ENCODE measurements at regions not wholly inside any gene's neighbourhood (a gene's known extent, or its start where the extent isn't known, plus 50 kb on each side); places are given as distances from the start of the nearest gene placed in this dataset.
"Not testable (repeated sequence)": the region's sequence is repeated elsewhere in the genome, so short reads cannot be mapped to it uniquely, and the experiment has no call there.

DNA sequence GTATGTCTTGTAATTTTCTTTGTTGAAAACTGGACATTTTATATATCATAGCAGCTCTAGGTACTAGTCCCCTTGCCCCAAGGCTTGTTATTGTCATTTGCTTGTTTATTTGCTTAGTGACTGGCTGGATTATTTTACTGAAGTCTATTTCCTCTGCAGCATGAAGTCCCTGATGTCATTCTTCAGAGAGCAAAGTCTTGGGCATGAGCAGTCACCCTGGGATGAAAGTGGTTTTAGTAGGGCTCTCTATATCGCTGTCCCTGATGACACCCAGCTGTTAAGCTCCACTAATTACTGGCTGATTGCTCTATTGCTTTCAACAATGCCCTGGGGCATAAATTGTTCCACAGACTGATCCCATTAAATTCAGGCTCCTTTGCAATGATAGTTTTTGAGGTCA is 113.5 kb upstream of the USP9X start:
- no peak overlapping the region for H3K27ac ChIP-seq (ENCODE audit: low read depth in 2 of 2, low read length in 1 of 2)
- 58 to 63% methylated on average over 1 of the region's 1 CpG for WGBS, 2 donors
- no peak overlapping the region for H3K4me3 ChIP-seq (ENCODE audit: low read depth in 1 of 2, low read length in 2 of 2)
- no peaks in the 10 kb centered on the region for H3K36me3 ChIP-seq (ENCODE audit: control insufficient read depth in 2 of 2, insufficient read depth in 2 of 2, low read length in 1 of 2)
- no peaks in the 10 kb centered on the region for H3K27me3 ChIP-seq (ENCODE audit: control insufficient read depth in 1 of 2, insufficient read depth in 2 of 2, low read length in 2 of 2)
- no peaks in the 10 kb centered on the region for H3K4me1 ChIP-seq (ENCODE audit: control insufficient read depth in 2 of 2, insufficient read depth in 2 of 2, low read length in 1 of 2)
- no peaks in the 10 kb centered on the region for H3K9me3 ChIP-seq (ENCODE audit: control insufficient read depth in 2 of 2, insufficient read depth in 1 of 2, low read depth in 1 of 2, low read length in 1 of 2)

DNA sequence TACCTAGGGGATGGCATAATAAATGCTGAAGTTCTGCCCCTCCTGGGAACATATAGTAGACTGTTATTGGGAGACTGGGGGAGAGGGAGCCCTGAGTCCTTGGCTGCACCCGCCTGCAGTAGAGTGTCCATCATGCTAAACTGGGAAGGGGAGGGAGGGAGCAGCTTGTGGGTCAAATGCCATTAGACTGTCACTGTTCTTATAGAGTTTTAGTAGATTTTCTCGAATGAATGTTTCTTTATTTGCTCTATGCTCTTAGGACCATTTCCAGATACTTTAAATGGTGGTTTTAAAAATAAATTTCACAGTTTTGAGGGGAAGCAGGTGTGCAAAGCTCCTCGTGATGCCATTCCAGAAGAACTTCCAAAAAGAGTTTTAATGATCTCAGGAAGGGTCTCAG is 111.6 kb upstream of the USP9X start:
- Histone ChIP-seq H3K4me1 (ENCODE audit: control insufficient read depth in 2 of 2, insufficient read depth in 2 of 2, low read length in 1 of 2) (no peaks in the 10 kb centered on the region), H3K27ac (ENCODE audit: low read depth in 2 of 2, low read length in 1 of 2) (no peak overlapping the region), H3K9me3 (ENCODE audit: control insufficient read depth in 2 of 2, insufficient read depth in 1 of 2, low read depth in 1 of 2, low read length in 1 of 2) (peaks cover 0 to 2% of the 10 kb centered on the region in 2 donors), H3K27me3 (ENCODE audit: control insufficient read depth in 1 of 2, insufficient read depth in 2 of 2, low read length in 2 of 2) (no peaks in the 10 kb centered on the region), H3K4me3 (ENCODE audit: low read depth in 1 of 2, low read length in 2 of 2) (no peak overlapping the region), H3K36me3 (ENCODE audit: control insufficient read depth in 2 of 2, insufficient read depth in 2 of 2, low read length in 1 of 2) (no peaks in the 10 kb centered on the region)
- 66 to 68% methylated on average over 3 of the region's 3 CpGs for WGBS, 2 donors

DNA sequence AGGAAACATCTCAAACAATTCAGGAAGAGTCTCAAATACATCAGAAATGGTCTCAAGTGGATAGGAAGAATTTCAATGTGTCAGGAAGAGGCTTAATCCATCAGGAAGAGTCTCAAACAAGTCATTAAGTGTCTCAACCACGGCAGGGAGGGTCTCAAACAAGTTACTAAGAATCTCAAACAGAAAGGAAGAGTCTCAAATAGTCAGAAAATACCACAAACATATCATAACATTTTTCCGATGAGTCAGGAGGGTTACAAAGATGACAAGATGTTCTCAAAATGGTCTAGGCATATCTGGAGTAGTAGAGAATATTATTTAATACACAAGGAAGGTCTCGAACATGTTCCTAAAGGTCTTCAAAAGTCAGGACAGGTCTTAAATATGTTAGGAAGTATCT is 109.3 kb upstream of the USP9X start:
- H3K27ac ChIP-seq (ENCODE audit: low read depth in 2 of 2, low read length in 1 of 2): no peak overlapping the region
- H3K36me3 ChIP-seq (ENCODE audit: control insufficient read depth in 2 of 2, insufficient read depth in 2 of 2, low read length in 1 of 2): no peaks in the 10 kb centered on the region
- H3K9me3 ChIP-seq (ENCODE audit: control insufficient read depth in 2 of 2, insufficient read depth in 1 of 2, low read depth in 1 of 2, low read length in 1 of 2): peaks cover 0 to 2% of the 10 kb centered on the region in 2 donors
- H3K27me3 ChIP-seq (ENCODE audit: control insufficient read depth in 1 of 2, insufficient read depth in 2 of 2, low read length in 2 of 2): no peaks in the 10 kb centered on the region
- H3K4me1 ChIP-seq (ENCODE audit: control insufficient read depth in 2 of 2, insufficient read depth in 2 of 2, low read length in 1 of 2): no peaks in the 10 kb centered on the region
- no peak overlapping the region for H3K4me3 ChIP-seq (ENCODE audit: low read depth in 1 of 2, low read length in 2 of 2)
- 85 to 86% methylated on average over 3 of the region's 3 CpGs for WGBS, 2 donors

DNA sequence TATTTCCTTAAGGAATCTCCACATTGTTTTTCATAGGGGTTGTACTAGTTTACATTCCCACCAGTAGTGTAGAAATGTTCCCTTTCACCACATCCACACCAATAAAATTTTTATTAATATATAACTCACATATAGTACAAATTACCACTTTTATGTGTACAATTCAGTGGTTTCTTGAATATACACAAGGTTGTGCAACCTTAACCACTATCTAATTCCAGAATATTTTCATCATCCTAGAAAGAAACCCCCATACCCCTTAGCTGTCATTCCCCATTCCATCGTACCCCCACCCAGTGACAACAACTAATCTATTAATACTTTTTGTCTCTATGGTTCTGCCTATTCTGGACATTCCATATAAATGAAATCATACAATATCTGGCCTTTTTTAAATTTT is 108.3 kb upstream of the USP9X start:
- Histone ChIP-seq H3K9me3 (ENCODE audit: control insufficient read depth in 2 of 2, insufficient read depth in 1 of 2, low read depth in 1 of 2, low read length in 1 of 2) (peaks cover 0 to 2% of the 10 kb centered on the region in 2 donors), H3K27ac (ENCODE audit: low read depth in 2 of 2, low read length in 1 of 2) (no peak overlapping the region), H3K27me3 (ENCODE audit: control insufficient read depth in 1 of 2, insufficient read depth in 2 of 2, low read length in 2 of 2) (no peaks in the 10 kb centered on the region), H3K4me3 (ENCODE audit: low read depth in 1 of 2, low read length in 2 of 2) (no peak overlapping the region), H3K4me1 (ENCODE audit: control insufficient read depth in 2 of 2, insufficient read depth in 2 of 2, low read length in 1 of 2) (no peaks in the 10 kb centered on the region), H3K36me3 (ENCODE audit: control insufficient read depth in 2 of 2, insufficient read depth in 2 of 2, low read length in 1 of 2) (no peaks in the 10 kb centered on the region)
- WGBS, 2 donors: 97 to 100% methylated on average over 1 of the region's 1 CpG

DNA sequence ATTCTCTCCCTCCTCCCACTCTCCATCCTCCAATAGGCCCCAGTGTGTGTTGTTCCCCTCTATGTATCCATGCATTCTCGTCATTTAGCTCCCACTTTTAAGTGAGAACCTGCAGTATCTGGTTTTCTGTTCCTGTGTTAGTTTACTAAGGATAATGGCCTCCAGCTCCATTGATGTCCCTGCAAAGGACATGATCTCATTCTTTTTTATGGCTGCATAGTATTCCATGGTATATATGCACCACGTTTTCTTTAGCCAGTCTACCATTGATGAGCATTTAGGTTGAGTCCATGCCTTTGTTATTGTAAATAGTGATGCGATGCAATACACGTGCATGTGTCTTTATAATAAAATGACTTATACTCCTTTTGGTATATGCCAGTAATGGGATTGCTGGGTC is 100.3 kb upstream of the USP9X start:
- Histone ChIP-seq H3K27ac (ENCODE audit: low read depth in 2 of 2, low read length in 1 of 2) (no peak overlapping the region), H3K27me3 (ENCODE audit: control insufficient read depth in 1 of 2, insufficient read depth in 2 of 2, low read length in 2 of 2) (no peaks in the 10 kb centered on the region), H3K4me1 (ENCODE audit: control insufficient read depth in 2 of 2, insufficient read depth in 2 of 2, low read length in 1 of 2) (no peaks in the 10 kb centered on the region), H3K36me3 (ENCODE audit: control insufficient read depth in 2 of 2, insufficient read depth in 2 of 2, low read length in 1 of 2) (no peaks in the 10 kb centered on the region), H3K9me3 (ENCODE audit: control insufficient read depth in 2 of 2, insufficient read depth in 1 of 2, low read depth in 1 of 2, low read length in 1 of 2) (no peaks in the 10 kb centered on the region), H3K4me3 (ENCODE audit: low read depth in 1 of 2, low read length in 2 of 2) (no peak overlapping the region)
- WGBS, 2 donors: 91 to 92% methylated on average over 4 of the region's 4 CpGs

DNA sequence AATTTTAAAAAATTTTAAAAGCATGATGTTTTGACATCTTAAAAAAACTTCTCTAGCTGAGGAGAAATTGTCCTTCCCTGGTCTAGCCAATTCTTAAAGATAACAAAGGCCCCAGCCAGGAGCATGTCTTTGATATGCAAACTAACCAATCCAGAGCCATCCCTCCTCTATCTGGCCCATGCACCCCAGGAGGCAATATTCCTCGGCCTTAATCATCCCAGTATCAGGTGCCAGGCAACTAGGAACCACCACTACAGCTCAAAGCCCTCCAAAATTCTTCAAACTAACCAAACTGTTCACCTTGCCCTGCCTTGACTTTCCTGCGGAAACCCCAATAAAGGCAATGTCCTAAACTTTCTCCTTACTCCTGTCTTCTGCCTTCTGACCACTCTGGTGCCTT is 97.8 kb upstream of the USP9X start:
- Histone ChIP-seq H3K4me3 (ENCODE audit: low read depth in 1 of 2, low read length in 2 of 2) (no peak overlapping the region), H3K36me3 (ENCODE audit: control insufficient read depth in 2 of 2, insufficient read depth in 2 of 2, low read length in 1 of 2) (no peaks in the 10 kb centered on the region), H3K27me3 (ENCODE audit: control insufficient read depth in 1 of 2, insufficient read depth in 2 of 2, low read length in 2 of 2) (no peaks in the 10 kb centered on the region), H3K27ac (ENCODE audit: low read depth in 2 of 2, low read length in 1 of 2) (no peak overlapping the region), H3K4me1 (ENCODE audit: control insufficient read depth in 2 of 2, insufficient read depth in 2 of 2, low read length in 1 of 2) (no peaks in the 10 kb centered on the region), H3K9me3 (ENCODE audit: control insufficient read depth in 2 of 2, insufficient read depth in 1 of 2, low read depth in 1 of 2, low read length in 1 of 2) (no peaks in the 10 kb centered on the region)
- WGBS, 2 donors: 77 to 78% methylated on average over 2 of the region's 2 CpGs

DNA sequence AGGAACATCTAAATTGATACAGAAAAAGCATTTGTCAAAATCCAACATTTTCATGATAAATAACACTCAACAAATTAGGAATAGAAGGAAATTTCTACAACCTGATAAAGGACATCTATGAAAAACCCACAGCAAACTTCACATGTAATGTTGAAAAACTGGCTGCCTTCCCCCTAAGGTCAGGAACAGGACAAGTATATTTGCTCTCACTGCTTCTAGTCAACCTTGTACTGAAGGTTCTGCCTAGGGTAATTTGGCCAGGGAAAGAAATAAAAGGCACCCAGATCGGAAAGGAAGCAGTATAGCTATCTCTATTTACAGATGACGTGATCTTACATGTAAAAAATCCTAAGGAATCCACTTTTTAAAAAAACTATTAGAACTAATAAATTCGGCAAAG is 97.1 kb upstream of the USP9X start:
- Histone ChIP-seq H3K27me3 (ENCODE audit: control insufficient read depth in 1 of 2, insufficient read depth in 2 of 2, low read length in 2 of 2) (no peaks in the 10 kb centered on the region), H3K4me1 (ENCODE audit: control insufficient read depth in 2 of 2, insufficient read depth in 2 of 2, low read length in 1 of 2) (no peaks in the 10 kb centered on the region), H3K27ac (ENCODE audit: low read depth in 2 of 2, low read length in 1 of 2) (no peak overlapping the region), H3K4me3 (ENCODE audit: low read depth in 1 of 2, low read length in 2 of 2) (no peak overlapping the region), H3K9me3 (ENCODE audit: control insufficient read depth in 2 of 2, insufficient read depth in 1 of 2, low read depth in 1 of 2, low read length in 1 of 2) (no peaks in the 10 kb centered on the region), H3K36me3 (ENCODE audit: control insufficient read depth in 2 of 2, insufficient read depth in 2 of 2, low read length in 1 of 2) (no peaks in the 10 kb centered on the region)
- 52 to 74% methylated on average over 3 of the region's 3 CpGs for WGBS, 2 donors

DNA sequence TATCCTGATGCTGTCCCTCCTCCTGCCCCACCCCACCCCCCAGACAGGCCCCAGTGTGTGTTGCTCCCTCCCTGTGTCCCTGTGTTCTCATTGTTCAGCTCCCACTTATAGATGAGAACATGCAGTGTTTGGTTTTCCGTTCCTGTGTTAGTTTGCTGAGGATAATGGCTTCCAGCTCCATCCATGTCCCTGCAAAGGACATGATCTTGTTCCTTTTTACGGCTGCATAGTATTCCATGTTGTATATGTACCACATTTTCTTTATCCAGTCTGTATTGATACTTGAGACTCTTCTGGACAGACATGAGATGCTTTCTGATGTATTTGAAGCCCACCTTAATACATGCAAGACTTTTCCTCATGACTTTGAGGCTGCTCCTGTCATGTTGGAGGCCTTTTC is 91.8 kb upstream of the USP9X start:
- 89 to 91% methylated on average over 2 of the region's 2 CpGs for WGBS, 2 donors
- H3K27ac ChIP-seq (ENCODE audit: low read depth in 2 of 2, low read length in 1 of 2); H3K4me1 ChIP-seq (ENCODE audit: control insufficient read depth in 2 of 2, insufficient read depth in 2 of 2, low read length in 1 of 2); H3K36me3 ChIP-seq (ENCODE audit: control insufficient read depth in 2 of 2, insufficient read depth in 2 of 2, low read length in 1 of 2); H3K27me3 ChIP-seq (ENCODE audit: control insufficient read depth in 1 of 2, insufficient read depth in 2 of 2, low read length in 2 of 2); H3K4me3 ChIP-seq (ENCODE audit: low read depth in 1 of 2, low read length in 2 of 2); H3K9me3 ChIP-seq (ENCODE audit: control insufficient read depth in 2 of 2, insufficient read depth in 1 of 2, low read depth in 1 of 2, low read length in 1 of 2): not testable (repeated sequence)

DNA sequence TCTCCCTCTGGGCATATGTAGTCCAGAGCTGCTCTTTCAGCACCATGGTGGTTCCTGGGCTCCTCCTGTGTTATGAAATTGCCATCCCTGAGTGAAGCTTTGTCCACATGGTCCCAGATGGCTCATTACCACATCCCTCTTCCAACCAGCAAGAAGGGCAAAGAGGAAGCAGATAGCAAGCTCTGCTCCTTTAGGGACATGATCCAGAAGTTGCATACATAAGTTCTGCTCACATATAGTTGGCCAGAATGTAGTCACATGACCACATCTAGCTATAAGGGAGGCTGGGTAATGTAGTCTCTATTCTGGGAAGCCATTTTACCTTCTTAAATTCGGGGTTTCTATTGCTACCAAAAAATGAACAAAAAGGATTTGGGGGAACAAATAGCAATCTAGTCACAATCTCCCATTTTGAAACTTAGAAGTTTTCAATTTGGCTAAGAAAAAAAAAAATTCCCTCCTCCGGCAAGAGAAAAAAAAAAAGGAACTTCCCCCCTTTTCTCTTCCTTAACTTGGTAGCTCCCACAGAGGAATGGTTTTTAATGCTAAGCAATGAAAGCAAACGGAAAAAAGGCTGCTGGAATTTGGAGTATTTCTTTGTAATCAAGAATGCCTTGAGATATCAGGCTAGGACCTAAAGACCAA is 88.2 kb upstream of the USP9X start:
- Histone ChIP-seq H3K4me1 (ENCODE audit: control insufficient read depth in 2 of 2, insufficient read depth in 2 of 2, low read length in 1 of 2) (no peaks in the 10 kb centered on the region), H3K4me3 (ENCODE audit: low read depth in 1 of 2, low read length in 2 of 2) (no peak overlapping the region), H3K27ac (ENCODE audit: low read depth in 2 of 2, low read length in 1 of 2) (no peak overlapping the region), H3K9me3 (ENCODE audit: control insufficient read depth in 2 of 2, insufficient read depth in 1 of 2, low read depth in 1 of 2, low read length in 1 of 2) (no peaks in the 10 kb centered on the region), H3K36me3 (ENCODE audit: control insufficient read depth in 2 of 2, insufficient read depth in 2 of 2, low read length in 1 of 2) (no peaks in the 10 kb centered on the region), H3K27me3 (ENCODE audit: control insufficient read depth in 1 of 2, insufficient read depth in 2 of 2, low read length in 2 of 2) (no peaks in the 10 kb centered on the region)
- 5 to 19% methylated on average over 3 of the region's 3 CpGs for whole genome bisulfite sequencing, 2 donors

DNA sequence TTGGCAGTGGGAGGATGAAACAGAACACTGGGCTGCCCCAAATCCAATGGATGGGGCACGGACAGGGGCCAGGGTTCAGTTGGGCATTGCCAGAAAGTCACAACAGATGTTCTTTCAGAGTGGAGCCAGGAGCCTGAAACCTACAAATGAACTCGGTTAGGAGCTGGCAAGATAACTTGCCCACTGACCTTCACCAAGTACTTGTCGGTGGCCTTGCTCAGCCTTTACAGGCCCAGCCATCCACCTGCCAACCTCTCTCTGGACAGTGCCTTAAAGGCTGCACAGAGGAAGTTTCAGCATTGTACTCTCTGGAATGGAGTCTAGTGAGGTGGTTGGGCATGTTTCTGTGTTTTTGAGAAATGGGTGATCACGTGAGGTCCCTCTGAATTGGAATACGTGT is 87.1 kb upstream of the USP9X start:
- Histone ChIP-seq H3K36me3 (ENCODE audit: control insufficient read depth in 2 of 2, insufficient read depth in 2 of 2, low read length in 1 of 2) (no peaks in the 10 kb centered on the region), H3K4me3 (ENCODE audit: low read depth in 1 of 2, low read length in 2 of 2) (no peak overlapping the region), H3K27me3 (ENCODE audit: control insufficient read depth in 1 of 2, insufficient read depth in 2 of 2, low read length in 2 of 2) (no peaks in the 10 kb centered on the region), H3K4me1 (ENCODE audit: control insufficient read depth in 2 of 2, insufficient read depth in 2 of 2, low read length in 1 of 2) (no peaks in the 10 kb centered on the region), H3K27ac (ENCODE audit: low read depth in 2 of 2, low read length in 1 of 2) (no peak overlapping the region), H3K9me3 (ENCODE audit: control insufficient read depth in 2 of 2, insufficient read depth in 1 of 2, low read depth in 1 of 2, low read length in 1 of 2) (no peaks in the 10 kb centered on the region)
- 81 to 95% methylated on average over 5 of the region's 5 CpGs for WGBS, 2 donors
